GM12878 (cell line): ENCODE measurements at regions not wholly inside any gene's neighbourhood (a gene's known extent, or its start where the extent isn't known, plus 50 kb on each side); places are given as distances from the start of the nearest gene placed in this dataset.

ENCODE experiments used
- ATAC-seq: fragments of 200-7000 bp; cut with Tn5 transposase; 3 replicates; pipeline ENCODE4 v1.9.1; 2020; ENCODE audit warnings: mild to moderate bottlenecking, moderate library complexity
- BruUV-seq: library from RNA; stranded (reverse); fragments of 400-500 nt; replicated peaks from 2 replicates; lab custom pipeline; 2021; lab: Mats Ljungman, UMichigan
- CTCF ChIA-PET: fragments of 300-600 bp; sonication (Branson Sonifier 250); formaldehyde crosslinking; extraction: SDS; loops from one replicate; lab custom pipeline; 2021; ENCODE audit warnings: inconsistent platforms; lab: Yijun Ruan, JAX
- POLR2A ChIA-PET: fragments of 350-600 bp; formaldehyde crosslinking; extraction: SDS; loops from one replicate; lab custom pipeline; 2021; ENCODE audit warnings: inconsistent platforms; lab: Charles Lee
- RAD21 ChIA-PET: fragments of 300-600 bp; sonication (Branson Sonifier 250); formaldehyde crosslinking; loops from one replicate; lab custom pipeline; 2023; ENCODE audit warnings: antibody characterized with exemption; ENCODE audit not compliant: unreplicated experiment; lab: Charles Lee
- SMC1A ChIA-PET: fragments of 300-600 bp; sonication (Branson Sonifier 250); formaldehyde crosslinking; loops from one replicate; lab custom pipeline; 2023; ENCODE audit not compliant: unreplicated experiment, uncharacterized antibody; lab: Charles Lee
- DNase-seq: peaks from one replicate; pipeline ENCODE4 v3.0.0-alpha.2; 2011; ENCODE audit warnings: low read depth, low spot score
- FAIRE-seq: peaks from 3 replicates; lab custom pipeline; 2011; peaks lifted over from hg19 to GRCh38; lab: Jason Lieb, UNC
- H2AFZ ChIP-seq: 2 replicates; pipeline ENCODE4 v1.6.0; 2011; ENCODE audit warnings: low read depth, low read length, control low read depth; ENCODE audit not compliant: control insufficient read depth
- H3K27ac ChIP-seq: 2 replicates; pipeline ENCODE4 v1.5.1; 2011; ENCODE audit warnings: control low read depth; ENCODE audit not compliant: control insufficient read depth, insufficient read depth
- H3K27me3 ChIP-seq, 2 experiments: replicated peaks in 1 of 2; 2 replicates each; pipeline versions ENCODE4 v1.6.0 to v1.6.1; 2011; ENCODE audit warnings: low read length in 1 of 2; ENCODE audit not compliant: control insufficient read depth in 2 of 2, insufficient read depth in 2 of 2
- H3K36me3 ChIP-seq, 2 experiments: 2 replicates each; pipeline ENCODE4 v1.5.1; 2011; ENCODE audit warnings: low read length in 1 of 2; ENCODE audit not compliant: control insufficient read depth in 2 of 2, insufficient read depth in 2 of 2
- H3K4me1 ChIP-seq: 2 replicates; pipeline ENCODE4 v1.6.1; 2011; ENCODE audit warnings: mild to moderate bottlenecking, low read length, moderate library complexity, mixed read lengths; ENCODE audit not compliant: control insufficient read depth, insufficient read depth
- H3K4me2 ChIP-seq: 2 replicates; pipeline ENCODE4 v1.6.0; 2011; ENCODE audit warnings: control low read depth; ENCODE audit not compliant: control insufficient read depth, insufficient read depth
- H3K4me3 ChIP-seq: fragments of 200-600 bp; sonication (generic); 2 replicates; pipeline ENCODE4 v1.5.1; 2016
- H3K79me2 ChIP-seq: 2 replicates; pipeline ENCODE4 v1.6.0; 2011; ENCODE audit warnings: low read length; ENCODE audit not compliant: control insufficient read depth, insufficient read depth
- H3K9ac ChIP-seq: 2 replicates; pipeline ENCODE4 v1.8.0; 2011; ENCODE audit warnings: low read length, control low read depth, mixed read lengths; ENCODE audit not compliant: control insufficient read depth, insufficient read depth
- H3K9me3 ChIP-seq: replicated peaks from 3 replicates; pipeline ENCODE4 v1.5.1; 2011; ENCODE audit warnings: mild to moderate bottlenecking, low read length; ENCODE audit not compliant: control insufficient read depth, insufficient read depth
- H4K20me1 ChIP-seq: 2 replicates; pipeline ENCODE4 v1.6.0; 2011; ENCODE audit not compliant: control insufficient read depth, insufficient read depth
- CBFB ChIP-seq: IDR thresholded peaks from 2 replicates; pipeline ENCODE4 v1.6.1; 2016; ENCODE audit warnings: antibody characterized with exemption, low read depth
- EZH2 ChIP-seq: IDR thresholded peaks from 2 replicates; pipeline ENCODE4 v1.6.1; 2012; ENCODE audit warnings: low read depth, mild to moderate bottlenecking, control low read depth, inconsistent platforms, low read length, borderline replicate concordance; ENCODE audit not compliant: control insufficient read depth
- FOXM1 ChIP-seq: IDR thresholded peaks from 2 replicates; pipeline ENCODE4 v1.6.1; 2012; ENCODE audit warnings: low read depth, mild to moderate bottlenecking, inconsistent platforms, low read length, moderate library complexity
- HDAC2 ChIP-seq: fragments of 200-600 bp; sonication (generic); IDR thresholded peaks from 2 replicates; pipeline ENCODE4 v1.6.1; 2017
- JUND ChIP-seq: IDR thresholded peaks from 2 replicates; pipeline ENCODE4 v1.6.1; 2012; ENCODE audit warnings: low read depth, mild to moderate bottlenecking, low read length, improper control_type of control experiment, moderate library complexity
- PAX8 ChIP-seq: fragments of 450-650 bp; IDR thresholded peaks from 2 replicates; pipeline ENCODE4 v1.6.1; 2017; ENCODE audit warnings: mild to moderate bottlenecking, moderate library complexity
- POLR2AphosphoS2 ChIP-seq: IDR thresholded peaks from 2 replicates; pipeline ENCODE4 v1.6.1; 2011; ENCODE audit warnings: low read depth, mild to moderate bottlenecking, low read length, improper control_type of control experiment, moderate library complexity
- SMC3 ChIP-seq: IDR thresholded peaks from 2 replicates; pipeline ENCODE4 v1.6.1; 2011; ENCODE audit warnings: low read length, improper control_type of control experiment, borderline replicate concordance
- SP1 ChIP-seq: IDR thresholded peaks from one replicate; pipeline ENCODE4 v1.6.1; 2011; ENCODE audit warnings: low read depth, low read length
- ZNF622 ChIP-seq: fragments of 450-650 bp; IDR thresholded peaks from 2 replicates; pipeline ENCODE4 v1.6.1; 2017; ENCODE audit warnings: mild to moderate bottlenecking, inconsistent platforms
- WGBS: methylation state at CpG from one replicate; pipeline ENCODE4 v1.1.6; 2016; ENCODE audit warnings: low lambda C conversion rate; ENCODE audit not compliant: insufficient replicate concordance, insufficient coverage; ENCODE audit errors: missing lambda C conversion rate; 5-methylcytosine and 5-hydroxymethylcytosine counted together
- in situ Hi-C: fragments of 300-500 bp; cut with MboI; formaldehyde crosslinking; loops from 9 replicates; pipeline ENCODE4 v1.14.3; 2018; ENCODE audit warnings: mixed read lengths
- intact Hi-C: fragments of 100-400 bp; cut with micrococcal nuclease; formaldehyde crosslinking; loops from one replicate; pipeline ENCODE4 v1.14.2; 2022; ENCODE audit not compliant: unreplicated experiment
- TF ChIP-seq, protein P1 (sequence below): fragments of 450-650 bp; formaldehyde crosslinking; IDR thresholded peaks from 2 replicates; pipeline ENCODE4 v1.4.0; 2020; ENCODE audit warnings: mild to moderate bottlenecking, moderate library complexity
- TF ChIP-seq, protein P2 (sequence below): IDR thresholded peaks from 2 replicates; pipeline ENCODE4 v1.6.1; 2011; ENCODE audit warnings: mild to moderate bottlenecking, low read depth, low read length, moderate library complexity; ENCODE audit not compliant: insufficient replicate concordance

DNA sequence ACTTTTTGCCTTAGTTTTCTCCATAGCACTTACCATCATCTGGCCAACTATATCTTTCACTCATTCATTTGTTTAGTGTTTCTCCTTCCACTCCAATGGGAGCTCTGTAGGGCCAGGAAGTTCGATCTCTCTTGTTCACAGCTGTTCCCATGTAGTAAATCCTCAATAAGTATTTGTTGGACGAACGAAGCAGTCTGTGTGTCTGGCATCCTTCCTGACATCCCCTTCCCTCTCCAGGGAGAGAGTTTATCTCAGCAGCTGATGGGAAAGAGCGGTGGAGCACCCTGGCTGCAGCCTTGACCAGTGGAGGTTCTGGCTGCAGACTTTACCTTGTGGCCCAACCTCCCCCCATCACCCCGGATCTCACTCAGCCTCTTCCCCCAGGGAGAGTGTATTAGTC, 141.7 kb downstream of the CHST1 start (continued):
- TF ChIP-seq, protein P1, sequence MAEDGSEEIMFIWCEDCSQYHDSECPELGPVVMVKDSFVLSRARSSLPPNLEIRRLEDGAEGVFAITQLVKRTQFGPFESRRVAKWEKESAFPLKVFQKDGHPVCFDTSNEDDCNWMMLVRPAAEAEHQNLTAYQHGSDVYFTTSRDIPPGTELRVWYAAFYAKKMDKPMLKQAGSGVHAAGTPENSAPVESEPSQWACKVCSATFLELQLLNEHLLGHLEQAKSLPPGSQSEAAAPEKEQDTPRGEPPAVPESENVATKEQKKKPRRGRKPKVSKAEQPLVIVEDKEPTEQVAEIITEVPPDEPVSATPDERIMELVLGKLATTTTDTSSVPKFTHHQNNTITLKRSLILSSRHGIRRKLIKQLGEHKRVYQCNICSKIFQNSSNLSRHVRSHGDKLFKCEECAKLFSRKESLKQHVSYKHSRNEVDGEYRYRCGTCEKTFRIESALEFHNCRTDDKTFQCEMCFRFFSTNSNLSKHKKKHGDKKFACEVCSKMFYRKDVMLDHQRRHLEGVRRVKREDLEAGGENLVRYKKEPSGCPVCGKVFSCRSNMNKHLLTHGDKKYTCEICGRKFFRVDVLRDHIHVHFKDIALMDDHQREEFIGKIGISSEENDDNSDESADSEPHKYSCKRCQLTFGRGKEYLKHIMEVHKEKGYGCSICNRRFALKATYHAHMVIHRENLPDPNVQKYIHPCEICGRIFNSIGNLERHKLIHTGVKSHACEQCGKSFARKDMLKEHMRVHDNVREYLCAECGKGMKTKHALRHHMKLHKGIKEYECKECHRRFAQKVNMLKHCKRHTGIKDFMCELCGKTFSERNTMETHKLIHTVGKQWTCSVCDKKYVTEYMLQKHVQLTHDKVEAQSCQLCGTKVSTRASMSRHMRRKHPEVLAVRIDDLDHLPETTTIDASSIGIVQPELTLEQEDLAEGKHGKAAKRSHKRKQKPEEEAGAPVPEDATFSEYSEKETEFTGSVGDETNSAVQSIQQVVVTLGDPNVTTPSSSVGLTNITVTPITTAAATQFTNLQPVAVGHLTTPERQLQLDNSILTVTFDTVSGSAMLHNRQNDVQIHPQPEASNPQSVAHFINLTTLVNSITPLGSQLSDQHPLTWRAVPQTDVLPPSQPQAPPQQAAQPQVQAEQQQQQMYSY = no peak
- TF ChIP-seq HDAC2 (no peak), EZH2 (no peak), FOXM1 (no peak), ZNF622 (no peak), POLR2AphosphoS2 (no peak)

DNA sequence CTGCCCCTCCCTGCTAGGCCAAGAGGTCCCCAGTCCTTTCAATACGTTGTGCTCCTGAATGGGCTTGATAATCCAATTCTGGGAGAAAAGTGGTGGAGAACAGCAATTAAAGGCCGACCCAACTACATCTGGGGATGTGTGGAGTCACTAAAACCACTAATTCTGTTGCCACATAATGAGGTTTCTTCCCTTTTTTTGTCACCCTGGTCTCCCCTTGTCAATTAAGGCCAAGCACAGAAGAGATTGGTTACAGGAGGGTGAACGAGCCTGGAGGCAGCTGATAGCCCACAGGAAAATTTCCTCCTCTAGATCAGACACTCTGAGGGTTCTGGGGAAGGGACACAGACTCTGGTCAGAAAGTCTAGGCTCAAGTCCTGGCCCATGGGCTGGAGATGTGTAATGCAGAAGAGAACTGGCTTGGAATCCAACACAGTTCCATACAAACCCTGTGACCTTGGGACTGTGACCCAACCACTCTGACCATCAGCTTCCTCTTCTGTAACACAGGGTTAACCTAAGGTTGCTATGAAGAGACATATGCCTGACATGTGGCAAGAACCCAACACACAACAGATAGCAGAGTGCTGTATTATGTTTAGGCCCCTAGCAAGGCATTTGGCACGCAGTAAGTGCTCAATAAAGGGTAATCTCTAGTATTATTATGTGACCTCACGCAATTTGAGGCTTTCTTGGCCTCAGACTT, 146.4 kb downstream of the CHST1 start:
- no peak for TF ChIP-seq FOXM1
- TF ChIP-seq CBFB = no peak
- no peak for TF ChIP-seq SMC3
- TF ChIP-seq, protein P2, sequence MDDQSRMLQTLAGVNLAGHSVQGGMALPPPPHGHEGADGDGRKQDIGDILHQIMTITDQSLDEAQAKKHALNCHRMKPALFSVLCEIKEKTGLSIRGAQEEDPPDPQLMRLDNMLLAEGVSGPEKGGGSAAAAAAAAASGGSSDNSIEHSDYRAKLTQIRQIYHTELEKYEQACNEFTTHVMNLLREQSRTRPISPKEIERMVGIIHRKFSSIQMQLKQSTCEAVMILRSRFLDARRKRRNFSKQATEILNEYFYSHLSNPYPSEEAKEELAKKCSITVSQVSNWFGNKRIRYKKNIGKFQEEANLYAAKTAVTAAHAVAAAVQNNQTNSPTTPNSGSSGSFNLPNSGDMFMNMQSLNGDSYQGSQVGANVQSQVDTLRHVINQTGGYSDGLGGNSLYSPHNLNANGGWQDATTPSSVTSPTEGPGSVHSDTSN = no peak
- TF ChIP-seq JUND = no peak
- TF ChIP-seq SP1 = no peak
- no peak for TF ChIP-seq PAX8
- TF ChIP-seq, all 136 proteins: peak for 0
- RAD21 ChIA-PET = no interaction called here
- POLR2A ChIA-PET = no interaction called here
- SMC1A ChIA-PET = no interaction called here
- no peaks in the 10 kb centered on the region for H3K4me1 ChIP-seq
- BruUV-seq = no TSS peak
- H3K79me2 ChIP-seq = no peaks in the 10 kb centered on the region
- no peaks in the 10 kb centered on the region for H4K20me1 ChIP-seq
- H3K4me2 ChIP-seq = no peak overlapping the region
- ATAC-seq (no peak), DNase-seq (no peak), FAIRE-seq (no peak)
- 1% methylated on average over 5 of the region's 5 CpGs for WGBS
- H3K27ac ChIP-seq = no peak overlapping the region
- H2AFZ ChIP-seq = no peak overlapping the region
- in situ Hi-C loops = no loop called here
- no peaks in the 10 kb centered on the region; the same call in 2 of the 3 replicates for H3K9me3 ChIP-seq
- H3K36me3 ChIP-seq = no peaks in the 10 kb centered on the region
- CTCF ChIA-PET = no interaction called here
- H3K9ac ChIP-seq = no peak overlapping the region
- intact Hi-C loops = no loop called here
- no peak overlapping the region for H3K4me3 ChIP-seq
- no peaks in the 10 kb centered on the region; a peak in 1 of 4 replicates for H3K27me3 ChIP-seq
